NCI-H1694 (cell line): ENCODE measurements at regions not wholly inside any gene's neighbourhood (a gene's known extent, or its start where the extent isn't known, plus 50 kb on each side); places are given as distances from the start of the nearest gene placed in this dataset.
A peak's percentile ranks its signal among the peaks of the same experiment; 100 is the strongest.
"Not testable (repeated sequence)": the region's sequence is repeated elsewhere in the genome, so short reads cannot be mapped to it uniquely, and the experiment has no call there.

Experiments used
- DNase-seq: peaks from one replicate; lab custom pipeline; 2025; lab: John Stamatoyannopoulos, UW

- no peak for DNase-seq
Measured at GRCh38 chr15:77877869-77878577, 199.5 kb downstream of the TBC1D2B start.

- DNase-seq: not testable (repeated sequence)
Measured at GRCh38 chr15:77876107-77876820, 201.2 kb downstream of the TBC1D2B start.

- peak; percentile 79 for DNase-seq
Measured at GRCh38 chr15:77875066-77875721, 202.3 kb downstream of the TBC1D2B start.

- DNase-seq: peak; percentile 27
Measured at GRCh38 chr15:77874063-77874462, 203.4 kb downstream of the TBC1D2B start.

- not testable (repeated sequence) for DNase-seq
Measured at GRCh38 chr15:77872521-77873425, 204.7 kb downstream of the TBC1D2B start.

GRCh38 chr15:77871852-77872371 lies 205.6 kb downstream of the TBC1D2B start:
- DNase-seq: no peak

GRCh38 chr15:77870195-77871065 lies 207.1 kb downstream of the TBC1D2B start:
- DNase-seq: no peak

GRCh38 chr15:77869021-77869895 lies 208.3 kb downstream of the TBC1D2B start:
- no peak for DNase-seq

GRCh38 chr15:77868048-77868629 lies 209.4 kb downstream of the TBC1D2B start:
- not testable (repeated sequence) for DNase-seq

GRCh38 chr15:77867266-77868047 lies 210.1 kb downstream of the TBC1D2B start:
- no peak for DNase-seq

- no peak for DNase-seq
Measured at GRCh38 chr15:77866596-77867125, 210.8 kb downstream of the TBC1D2B start.

GRCh38 chr15:77866186-77866585 lies 211.3 kb downstream of the TBC1D2B start:
- no peak for DNase-seq

- DNase-seq: no peak
Measured at GRCh38 chr15:77865701-77866100, 211.8 kb downstream of the TBC1D2B start.

GRCh38 chr15:77865106-77865610 lies 212.4 kb downstream of the TBC1D2B start:
- DNase-seq: no peak

GRCh38 chr15:77864211-77865105 lies 213.1 kb downstream of the TBC1D2B start:
- DNase-seq: no peak

- no peak for DNase-seq
Measured at GRCh38 chr15:77863491-77864105, 213.9 kb downstream of the TBC1D2B start.
